HCT116 (cell line): ENCODE measurements at regions not wholly inside any gene's neighbourhood (a gene's known extent, or its start where the extent isn't known, plus 50 kb on each side); places are given as distances from the start of the nearest gene placed in this dataset.

Experiments used
- ATAC-seq: fragments of 200-7000 bp; cut with Tn5 transposase; 2 replicates; pipeline ENCODE4 v1.9.1; 2020; ENCODE audit warnings: mild to moderate bottlenecking, moderate library complexity
- BruUV-seq: library from RNA; stranded (reverse); fragments of 400-500 nt; replicated peaks from 2 replicates; lab custom pipeline; 2021; lab: Mats Ljungman, UMichigan
- CTCF ChIA-PET: fragments of 300-600 bp; sonication (Branson Sonifier 250); formaldehyde crosslinking; loops from one replicate; lab custom pipeline; 2021; ENCODE audit warnings: antibody characterized with exemption; lab: Charles Lee
- POLR2A ChIA-PET: fragments of 300-600, 350-600 bp; sonication (Branson Sonifier 250); formaldehyde crosslinking; loops from one replicate; lab custom pipeline; 2021; ENCODE audit warnings: antibody characterized with exemption; lab: Charles Lee
- RAD21 ChIA-PET, 2 experiments: fragments of 300-600 bp; sonication (Branson Sonifier 250); formaldehyde crosslinking; loops; one replicate each; lab custom pipeline; 2023; ENCODE audit warnings: low total read pairs in 2 of 2; ENCODE audit not compliant: uncharacterized antibody in 2 of 2, unreplicated experiment in 2 of 2, low non-redundant PET in 1 of 2; lab: Charles Lee
- DNase-seq: peaks from one replicate; pipeline ENCODE4 v3.0.0-alpha.2; 2010; ENCODE audit warnings: low read depth, low spot score
- H2AFZ ChIP-seq: fragments of 200-600 bp; shearing (Covaris generic), sonication (generic); 2 replicates; pipeline ENCODE4 v1.6.1; 2017; ENCODE audit warnings: low read depth, mixed run types, mixed read lengths, antibody characterized with exemption, low read length; ENCODE audit not compliant: poor library complexity, severe bottlenecking
- H3K27ac ChIP-seq: 2 replicates; pipeline ENCODE4 v1.5.1; 2012; ENCODE audit warnings: low read depth, low read length
- H3K27me3 ChIP-seq: fragments of 200-600 bp; sonication (generic); 2 replicates; pipeline ENCODE4 v1.6.1; 2016; ENCODE audit warnings: mixed run types, low read length, mixed read lengths; ENCODE audit not compliant: insufficient read depth
- H3K36me3 ChIP-seq, 2 experiments: fragments of 200-500 bp in 1 of 2; fragments of 200-600 bp in 1 of 2; sonication (Bioruptor generic) in 1 of 2; sonication (generic) in 1 of 2; 2 replicates each; pipeline versions ENCODE4 v1.5.1 to v1.6.1; 2014 to 2016; ENCODE audit warnings: low read length in 2 of 2, inconsistent platforms in 1 of 2, mixed read lengths in 1 of 2, mixed run types in 1 of 2; ENCODE audit not compliant: insufficient read depth in 2 of 2, control insufficient read depth in 1 of 2
- H3K4me1 ChIP-seq, 2 experiments: fragments of 200-600 bp in 1 of 2; sonication (generic) in 1 of 2; 2 replicates each; pipeline versions ENCODE4 v1.5.1 to v1.6.1; 2012 to 2017; ENCODE audit warnings: low read length in 2 of 2, inconsistent platforms in 1 of 2, mild to moderate bottlenecking in 1 of 2, mixed read lengths in 1 of 2, mixed run types in 1 of 2, moderate library complexity in 1 of 2; ENCODE audit not compliant: insufficient read depth in 2 of 2, control insufficient read depth in 1 of 2
- H3K4me2 ChIP-seq: fragments of 200-600 bp; sonication (generic); 2 replicates; pipeline ENCODE4 v1.6.1; 2017; ENCODE audit warnings: mixed run types, low read length, mixed read lengths
- H3K4me3 ChIP-seq, 2 experiments: fragments of 200-600 bp in 1 of 2; sonication (generic) in 1 of 2; replicated peaks in 1 of 2; 2 replicates each; pipeline ENCODE4 v1.5.1; 2011 to 2016; ENCODE audit warnings: low read length in 2 of 2, control low read depth in 1 of 2, low read depth in 1 of 2, mild to moderate bottlenecking in 1 of 2, mixed read lengths in 1 of 2, mixed run types in 1 of 2
- H3K79me2 ChIP-seq: fragments of 200-600 bp; sonication (generic); 2 replicates; pipeline ENCODE4 v1.6.1; 2017; ENCODE audit warnings: mild to moderate bottlenecking, mixed run types, low read length, moderate library complexity, mixed read lengths; ENCODE audit not compliant: insufficient read depth
- H3K9ac ChIP-seq: fragments of 200-600 bp; sonication (generic); 2 replicates; pipeline ENCODE4 v1.6.1; 2016; ENCODE audit warnings: low read length, mixed read lengths
- H3K9me2 ChIP-seq: fragments of 200-600 bp; sonication (generic), shearing (Covaris generic); 2 replicates; pipeline ENCODE4 v1.6.1; 2017; ENCODE audit warnings: mixed run types, mild to moderate bottlenecking, moderate library complexity; ENCODE audit not compliant: insufficient read depth
- H3K9me3 ChIP-seq, 2 experiments: fragments of 200-500 bp in 1 of 2; fragments of 200-600 bp in 1 of 2; sonication (Bioruptor generic) in 1 of 2; sonication (generic) in 1 of 2; 2 replicates each; pipeline ENCODE4 v1.6.1; 2014 to 2017; ENCODE audit warnings: low read length in 2 of 2, mixed read lengths in 2 of 2, inconsistent platforms in 1 of 2, low read depth in 1 of 2, mild to moderate bottlenecking in 1 of 2, mixed run types in 1 of 2, moderate library complexity in 1 of 2; ENCODE audit not compliant: control insufficient read depth in 1 of 2, insufficient read depth in 1 of 2
- H4K20me1 ChIP-seq: fragments of 200-600 bp; sonication (generic), shearing (Covaris generic); 2 replicates; pipeline ENCODE4 v1.6.1; 2017; ENCODE audit warnings: mixed run types, mild to moderate bottlenecking, moderate library complexity; ENCODE audit not compliant: insufficient read depth
- ATF3 ChIP-seq: IDR thresholded peaks from 2 replicates; pipeline ENCODE4 v1.6.1; 2012
- EGR1 ChIP-seq: IDR thresholded peaks from 2 replicates; pipeline ENCODE4 v1.6.1; 2012; ENCODE audit warnings: low read depth
- ELF1 ChIP-seq: IDR thresholded peaks from 2 replicates; pipeline ENCODE4 v1.6.1; 2012; ENCODE audit warnings: low read depth, borderline replicate concordance
- EZH2 ChIP-seq: fragments of 200-600 bp; sonication (generic); IDR thresholded peaks from 2 replicates; pipeline ENCODE4 v1.6.1; 2017; ENCODE audit warnings: antibody characterized with exemption, mixed run types
- EZH2phosphoT487 ChIP-seq: fragments of 200-600 bp; IDR thresholded peaks from 2 replicates; pipeline ENCODE4 v1.6.1; 2018; ENCODE audit warnings: antibody characterized with exemption, borderline replicate concordance
- FOSL1 ChIP-seq: IDR thresholded peaks from 2 replicates; pipeline ENCODE4 v1.6.1; 2012; ENCODE audit warnings: low read depth
- JUND ChIP-seq: IDR thresholded peaks from 2 replicates; pipeline ENCODE4 v1.6.1; 2012
- POLR2A ChIP-seq: IDR thresholded peaks from 2 replicates; pipeline ENCODE4 v1.7.0; 2011; ENCODE audit warnings: borderline replicate concordance; ENCODE audit not compliant: insufficient read depth, insufficient read length; ENCODE audit errors: extremely low read depth
- POLR2AphosphoS5 ChIP-seq: IDR thresholded peaks from 2 replicates; pipeline ENCODE4 v1.6.1; 2011; ENCODE audit warnings: mild to moderate bottlenecking, low read depth, low read length, moderate library complexity
- RAD21 ChIP-seq: IDR thresholded peaks from 2 replicates; pipeline ENCODE4 v1.6.1; 2012; ENCODE audit warnings: low read depth, mild to moderate bottlenecking
- SIN3A ChIP-seq: IDR thresholded peaks from 2 replicates; pipeline ENCODE4 v1.6.1; 2012; ENCODE audit warnings: low read depth
- SP1 ChIP-seq: IDR thresholded peaks from 2 replicates; pipeline ENCODE4 v1.6.1; 2012; ENCODE audit warnings: low read depth
- SRF ChIP-seq: IDR thresholded peaks from 2 replicates; pipeline ENCODE4 v1.6.1; 2012; ENCODE audit warnings: low read depth
- YY1 ChIP-seq: IDR thresholded peaks from 2 replicates; pipeline ENCODE4 v1.6.1; 2011; ENCODE audit warnings: low read length, low read depth, moderate library complexity, mild to moderate bottlenecking; ENCODE audit not compliant: insufficient replicate concordance; ENCODE audit errors: extremely low read depth
- ZNF274 ChIP-seq: fragments of 200-500 bp; sonication (Bioruptor generic); IDR thresholded peaks from 2 replicates; pipeline ENCODE4 v1.6.1; 2014; ENCODE audit warnings: mild to moderate bottlenecking, low read depth, low read length, inconsistent platforms
- intact Hi-C: fragments of 100-400 bp; cut with micrococcal nuclease; formaldehyde crosslinking; loops from 2 replicates; pipeline ENCODE4 v1.10.0; 2022

DNA sequence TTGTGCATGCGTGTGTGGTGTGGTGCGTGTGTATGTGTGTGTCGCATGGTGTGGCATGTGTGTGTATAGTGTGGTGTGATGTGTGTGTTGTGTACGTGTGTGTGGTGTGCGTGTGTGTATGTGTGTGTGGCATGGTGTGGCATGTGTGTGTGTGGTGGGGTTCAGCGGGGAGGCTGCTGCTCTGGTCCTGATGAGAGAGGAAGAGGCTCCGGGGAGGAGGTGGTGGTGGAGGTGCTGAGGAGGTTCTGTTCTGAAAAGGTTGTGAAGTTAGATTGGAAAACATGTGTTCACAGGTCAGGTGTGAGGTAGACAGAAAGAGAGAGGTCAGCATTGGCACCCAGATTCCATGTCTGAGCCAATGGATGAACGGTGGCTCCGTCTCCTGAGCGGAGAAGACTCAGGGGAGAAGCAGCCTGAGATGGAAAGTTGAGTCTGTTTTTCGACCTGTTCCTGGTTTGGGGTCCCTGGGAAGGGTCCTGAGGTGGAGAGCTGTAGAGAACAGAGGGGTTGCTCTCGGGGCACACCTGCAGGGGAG lies 67.2 kb upstream of the HDAC4 start:
- Histone ChIP-seq H3K9ac (no peak overlapping the region), H3K4me1 (peaks cover 10 to 11% of the 10 kb centered on the region in 2 experiments; a peak in 3 of 4 replicates), H3K4me3 (no peak overlapping the region), H3K9me3 (no peaks in the 10 kb centered on the region), H4K20me1 (no peaks in the 10 kb centered on the region), H3K79me2 (no peaks in the 10 kb centered on the region), H3K27ac (no peak overlapping the region), H3K27me3 (peaks cover 6% of the 10 kb centered on the region; the same call in 1 of the 2 replicates), H3K36me3 (no peaks in the 10 kb centered on the region), H3K4me2 (no peak overlapping the region), H3K9me2 (no peaks in the 10 kb centered on the region), H2AFZ (no peak overlapping the region)
- intact Hi-C loops, result no loop called here
- no peak for ATAC-seq
- POLR2A ChIA-PET, result no interaction called here
- DNase-seq, result no peak
- RAD21 ChIA-PET, result no interaction called here
- TF ChIP-seq EGR1, result no peak
- TF ChIP-seq EZH2, result no peak
- no peak for TF ChIP-seq ELF1
- TF ChIP-seq RAD21, result no peak
- TF ChIP-seq SIN3A, result no peak
- TF ChIP-seq POLR2A, result no peak
- no peak for TF ChIP-seq ZNF274
- no peak for TF ChIP-seq ATF3
- no peak for TF ChIP-seq EZH2phosphoT487
- TF ChIP-seq YY1, result no peak
- no peak for TF ChIP-seq SP1
- TF ChIP-seq FOSL1, result no peak
- TF ChIP-seq SRF, result no peak
- no peak for TF ChIP-seq POLR2AphosphoS5
- no peak for TF ChIP-seq JUND
- BruUV-seq, result no TSS peak
- CTCF ChIA-PET, result no interaction called here
